Endodermal cell (in vitro differentiated cells): ENCODE measurements at regions not wholly inside any gene's neighbourhood (a gene's known extent, or its start where the extent isn't known, plus 50 kb on each side); places are given as distances from the start of the nearest gene placed in this dataset.

Experiments
- DNase-seq: peaks from one replicate; pipeline ENCODE4 v3.0.0-alpha.2; 2017
- H3K27ac ChIP-seq: 2 replicates; pipeline ENCODE4 v1.5.1; 2013; ENCODE audit warnings: mild to moderate bottlenecking, low read depth, low read length, moderate library complexity
- H3K27me3 ChIP-seq: 2 replicates; pipeline ENCODE4 v1.6.1; 2013; ENCODE audit warnings: mild to moderate bottlenecking, low read length, moderate library complexity; ENCODE audit not compliant: insufficient read depth, control insufficient read depth, poor library complexity, severe bottlenecking
- H3K36me3 ChIP-seq: 2 replicates; pipeline ENCODE4 v1.7.0; 2013; ENCODE audit warnings: mild to moderate bottlenecking, low read length, moderate library complexity; ENCODE audit not compliant: control insufficient read depth, insufficient read depth
- H3K4me1 ChIP-seq: one replicate; pipeline ENCODE4 v1.7.0; 2013; ENCODE audit warnings: low read length; ENCODE audit not compliant: control insufficient read depth, insufficient read depth
- H3K4me3 ChIP-seq: 2 replicates; pipeline ENCODE4 v1.5.1; 2013; ENCODE audit warnings: mild to moderate bottlenecking, low read length, moderate library complexity
- H3K9ac ChIP-seq: 2 replicates; pipeline ENCODE4 v1.6.1; 2013; ENCODE audit warnings: mild to moderate bottlenecking, low read length, moderate library complexity; ENCODE audit not compliant: poor library complexity, severe bottlenecking; ENCODE audit errors: extremely low read depth
- H3K9me3 ChIP-seq: 2 replicates; pipeline ENCODE4 v1.6.1; 2013; ENCODE audit warnings: mild to moderate bottlenecking, low read length, moderate library complexity; ENCODE audit not compliant: control insufficient read depth
- H3K27ac Mint-ChIP-seq: 2 replicates; pipeline ENCODE4 v1.8.0; 2020; ENCODE audit warnings: mixed read lengths
- H3K27me3 Mint-ChIP-seq: 2 replicates; pipeline ENCODE4 v1.8.0; 2021; ENCODE audit warnings: mild to moderate bottlenecking, mixed read lengths; ENCODE audit not compliant: insufficient read depth
- H3K36me3 Mint-ChIP-seq: 2 replicates; pipeline ENCODE4 v1.8.0; 2020; ENCODE audit warnings: low read depth, mixed read lengths
- H3K4me1 Mint-ChIP-seq: 2 replicates; pipeline ENCODE4 v1.8.0; 2020; ENCODE audit warnings: mixed read lengths
- H3K4me3 Mint-ChIP-seq: 2 replicates; pipeline ENCODE4 v1.8.0; 2020; ENCODE audit warnings: mild to moderate bottlenecking, moderate library complexity, mixed read lengths
- H3K9me3 Mint-ChIP-seq: 2 replicates; pipeline ENCODE4 v1.8.0; 2020; ENCODE audit warnings: mild to moderate bottlenecking, mixed read lengths
- CTCF ChIP-seq: fragments of 200-600 bp; sonication (generic); conservative IDR thresholded peaks from 2 replicates; pipeline ENCODE4 v1.5.0; 2021; ENCODE audit warnings: antibody characterized with exemption, mild to moderate bottlenecking
- WGBS, 2 experiments: methylation state at CpG; one replicate each; pipeline versions ENCODE4 v1.1.5 to v1.1.7; 2013; ENCODE audit warnings: missing lambda C conversion rate in 2 of 2, mixed read lengths in 1 of 2; ENCODE audit not compliant: insufficient coverage in 1 of 2, insufficient read length in 1 of 2; 5-methylcytosine and 5-hydroxymethylcytosine counted together

GRCh38 chr9:87095951-87096350, 148.6 kb upstream of the GAS1 start:
- Histone ChIP-seq H3K36me3 (no peaks in the 10 kb centered on the region), H3K27ac (no peak overlapping the region), H3K9ac (no peak overlapping the region), H3K27me3 (no peaks in the 10 kb centered on the region), H3K9me3 (no peaks in the 10 kb centered on the region), H3K4me1 (no peaks in the 10 kb centered on the region), H3K4me3 (no peak overlapping the region)
- Mint-ChIP-seq H3K4me1 (no peaks in the 10 kb centered on the region), H3K27me3 (no peaks in the 10 kb centered on the region), H3K9me3 (no peaks in the 10 kb centered on the region), H3K27ac (no peak overlapping the region), H3K36me3 (no peaks in the 10 kb centered on the region), H3K4me3 (no peak overlapping the region)
- TF ChIP-seq CTCF = no peak
- DNase-seq = no peak
- 94 to 100% methylated on average over 2 to 5 of the region's 5 CpGs for WGBS, 2 experiments

GRCh38 chr9:87096506-87096905, 149.2 kb upstream of the GAS1 start:
- WGBS, 2 experiments = 85 to 95% methylated on average over 2 of the region's 2 CpGs
- H3K4me1 ChIP-seq = no peaks in the 10 kb centered on the region
- no peaks in the 10 kb centered on the region for H3K9me3 ChIP-seq
- no peak for DNase-seq
- no peaks in the 10 kb centered on the region for H3K27me3 Mint-ChIP-seq
- H3K4me1 Mint-ChIP-seq = no peaks in the 10 kb centered on the region
- no peak overlapping the region for H3K4me3 Mint-ChIP-seq
- H3K36me3 Mint-ChIP-seq = no peaks in the 10 kb centered on the region
- no peaks in the 10 kb centered on the region for H3K27me3 ChIP-seq
- no peak for TF ChIP-seq CTCF
- H3K27ac ChIP-seq = no peak overlapping the region
- no peak overlapping the region for H3K27ac Mint-ChIP-seq
- no peaks in the 10 kb centered on the region for H3K9me3 Mint-ChIP-seq
- H3K9ac ChIP-seq = no peak overlapping the region
- no peaks in the 10 kb centered on the region for H3K36me3 ChIP-seq
- no peak overlapping the region for H3K4me3 ChIP-seq

- DNase-seq = no peak
- Histone ChIP-seq H3K9me3 (no peaks in the 10 kb centered on the region), H3K4me1 (no peaks in the 10 kb centered on the region), H3K27me3 (no peaks in the 10 kb centered on the region), H3K4me3 (no peak overlapping the region), H3K36me3 (no peaks in the 10 kb centered on the region), H3K27ac (no peak overlapping the region), H3K9ac (no peak overlapping the region)
- Mint-ChIP-seq H3K27ac (no peak overlapping the region), H3K36me3 (no peaks in the 10 kb centered on the region), H3K4me3 (no peak overlapping the region), H3K27me3 (no peaks in the 10 kb centered on the region), H3K4me1 (no peaks in the 10 kb centered on the region), H3K9me3 (no peaks in the 10 kb centered on the region)
- TF ChIP-seq CTCF = no peak
- WGBS, 2 experiments = 100% methylated on average over 1 of the region's 3 CpGs
Observed at GRCh38 chr9:87097238-87097637, 149.9 kb upstream of the GAS1 start.
